8988T (cell line): ENCODE measurements at regions not wholly inside any gene's neighbourhood (a gene's known extent, or its start where the extent isn't known, plus 50 kb on each side); places are given as distances from the start of the nearest gene placed in this dataset.

Experiments used
- DNase-seq: peaks from one replicate; pipeline ENCODE4 v3.0.0; 2011

DNA sequence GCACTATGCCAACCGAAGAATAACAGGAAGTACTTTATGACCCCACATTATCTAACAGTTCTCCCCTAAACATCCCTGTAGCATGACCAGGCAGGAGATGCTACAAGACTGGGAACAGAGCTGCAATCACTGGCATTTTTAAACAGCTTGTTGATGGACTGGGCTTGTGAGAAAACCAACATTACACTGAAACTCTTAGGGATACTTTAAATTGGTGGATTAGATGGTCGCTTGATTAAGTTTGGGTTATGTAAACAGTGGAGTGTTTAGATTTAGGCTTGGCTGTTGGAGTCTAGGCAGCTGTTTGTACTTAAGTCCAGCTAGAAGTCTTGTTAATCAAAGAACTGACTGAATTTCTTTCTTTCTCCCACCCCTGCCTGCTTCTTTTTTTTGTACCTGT is 234.1 kb upstream of the BMP2 start:
- DNase-seq = no peak

- DNase-seq = no peak
These were observed 236.6 kb upstream of the BMP2 start for GRCh38 chr20:6530779-6531315.

- DNase-seq = no peak
These were observed 237.2 kb upstream of the BMP2 start for GRCh38 chr20:6530254-6530653.

DNA sequence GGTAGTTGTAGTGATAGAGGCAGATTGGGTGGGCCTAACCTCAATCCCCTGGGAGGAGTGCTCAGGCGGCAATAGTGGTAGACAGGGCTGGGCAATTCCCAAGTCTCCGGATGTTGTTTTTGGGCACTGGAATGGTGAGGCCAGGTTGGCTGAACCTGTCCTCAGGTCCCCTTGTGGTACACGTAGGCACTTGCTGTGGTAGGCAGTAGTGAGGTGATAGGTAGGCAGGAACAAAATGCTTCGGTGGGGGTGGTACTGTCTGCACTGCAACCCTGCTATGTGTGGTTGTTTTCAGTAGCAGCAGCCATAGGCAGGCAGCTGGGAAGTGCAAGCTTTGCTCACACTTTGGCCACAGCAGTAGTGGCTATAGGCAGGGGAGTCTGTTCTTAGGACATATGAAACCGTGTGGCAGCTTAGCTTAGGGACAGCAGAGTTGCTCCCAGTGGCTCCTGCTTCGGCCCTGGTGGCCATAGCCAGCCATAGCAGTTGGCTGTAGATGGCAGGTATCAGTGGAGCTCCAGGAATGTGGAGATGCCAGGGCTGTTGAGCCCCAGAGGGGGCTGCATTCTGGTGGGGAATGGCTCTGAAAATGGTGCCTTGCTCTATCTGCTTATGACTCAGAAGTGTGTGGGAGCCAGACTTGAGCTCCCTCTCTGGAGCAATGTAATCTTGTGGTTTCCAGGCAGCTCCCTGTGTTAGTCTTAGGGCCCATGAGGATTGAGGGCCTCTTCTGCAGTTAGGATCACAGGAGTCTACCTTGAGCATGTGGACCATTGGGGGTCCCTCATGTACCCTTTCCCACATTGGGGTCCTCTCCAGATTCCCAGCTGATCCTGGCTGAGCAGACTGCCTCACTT is 241.8 kb upstream of the BMP2 start:
- no peak for DNase-seq

DNA sequence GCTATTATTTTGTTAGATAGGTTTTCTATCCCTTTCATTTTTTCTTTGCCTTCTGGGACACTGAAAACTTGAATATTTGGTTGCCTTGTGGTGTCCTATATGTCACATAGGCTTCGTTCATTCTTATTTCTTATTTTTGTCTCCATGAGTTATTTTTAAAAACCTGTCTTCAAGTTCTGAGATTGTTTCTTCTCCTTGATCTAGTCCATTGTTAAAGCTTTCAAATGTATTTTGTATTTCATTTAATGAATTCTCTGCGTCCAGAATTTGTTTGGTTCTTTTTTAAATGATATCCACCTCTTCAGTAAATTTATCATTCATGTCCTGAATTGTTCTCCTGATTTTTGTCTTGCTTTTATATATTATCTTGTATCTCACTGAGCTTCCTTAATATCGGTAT is 243.2 kb upstream of the BMP2 start:
- no peak for DNase-seq

DNA sequence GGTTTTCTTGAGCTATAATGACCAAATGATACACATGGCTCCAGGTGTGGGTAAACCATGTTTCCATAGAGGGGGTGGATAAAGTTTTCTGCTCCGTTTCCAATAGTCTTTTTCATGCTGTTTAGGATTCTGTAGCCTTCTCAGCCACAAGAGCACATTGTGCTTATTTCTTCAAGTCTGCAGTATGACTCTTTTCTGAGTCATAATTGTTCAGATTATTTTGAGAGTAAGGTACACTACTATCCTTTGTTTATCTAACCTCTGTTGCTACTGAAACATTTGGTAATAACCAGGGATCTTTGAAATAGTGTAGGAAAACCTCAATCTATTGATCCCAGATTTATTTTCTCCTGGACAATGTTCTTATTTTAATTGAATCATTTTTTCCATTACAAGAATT is 247.9 kb upstream of the BMP2 start:
- no peak for DNase-seq

GRCh38 chr20:6515261-6515660 is 252.2 kb upstream of the BMP2 start:
- DNase-seq = no peak

DNA sequence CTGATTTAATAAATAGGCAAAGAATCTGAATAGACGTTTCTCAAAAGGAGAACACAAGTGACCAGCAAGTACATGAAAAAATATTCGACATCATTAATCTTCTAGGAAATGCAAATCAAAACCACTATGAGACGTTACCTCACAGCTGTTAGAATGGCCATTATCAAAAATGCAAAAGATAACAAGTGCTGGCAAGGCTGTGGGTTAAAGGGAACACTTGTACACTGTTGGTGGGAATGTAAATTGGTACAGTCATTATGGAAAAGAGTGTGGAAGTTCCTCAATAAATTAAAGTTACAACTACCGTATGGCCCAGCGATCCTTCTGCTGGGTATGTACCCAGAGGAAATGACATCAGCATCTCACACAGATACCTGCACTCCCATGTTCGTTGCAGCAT is 253.9 kb upstream of the BMP2 start:
- DNase-seq = no peak

DNA sequence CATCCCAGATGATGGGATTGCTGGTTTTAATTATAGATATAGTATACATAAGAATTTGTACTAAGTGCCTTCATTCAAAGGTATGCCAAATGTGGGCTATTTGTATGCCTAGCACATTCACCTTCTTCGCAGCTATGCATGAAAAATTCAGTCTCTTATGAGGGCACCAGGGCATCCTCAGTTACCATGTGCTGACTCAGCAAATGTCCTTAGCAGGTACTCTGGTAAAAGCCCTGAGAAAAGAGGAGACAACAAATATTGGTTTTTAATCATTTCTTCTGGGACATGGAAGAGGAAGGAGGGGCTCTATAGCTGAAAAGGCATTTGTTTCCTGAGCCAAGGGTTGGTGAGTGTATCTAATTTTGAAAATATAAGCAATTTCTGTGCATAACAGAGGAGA is 258.1 kb upstream of the BMP2 start:
- no peak for DNase-seq

DNA sequence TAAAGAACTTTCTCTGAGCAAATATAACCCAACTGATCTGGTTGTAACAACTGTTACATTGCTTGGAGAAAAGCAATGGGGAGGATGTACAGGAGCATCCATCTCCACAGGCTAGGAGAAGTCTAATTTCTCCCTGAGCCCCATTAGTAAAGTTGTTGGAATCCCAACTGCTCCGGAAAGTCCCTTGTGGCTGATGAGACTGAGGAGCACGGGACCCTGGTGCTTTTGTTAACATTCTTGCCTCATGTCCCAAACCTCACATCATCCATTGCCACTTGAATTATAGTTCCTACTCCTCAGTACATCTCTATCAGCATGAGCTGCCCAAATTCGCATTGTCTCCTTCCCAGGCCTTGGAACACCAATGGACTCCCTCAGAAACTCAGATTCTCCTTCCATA is 260.6 kb upstream of the BMP2 start:
- DNase-seq = no peak

DNA sequence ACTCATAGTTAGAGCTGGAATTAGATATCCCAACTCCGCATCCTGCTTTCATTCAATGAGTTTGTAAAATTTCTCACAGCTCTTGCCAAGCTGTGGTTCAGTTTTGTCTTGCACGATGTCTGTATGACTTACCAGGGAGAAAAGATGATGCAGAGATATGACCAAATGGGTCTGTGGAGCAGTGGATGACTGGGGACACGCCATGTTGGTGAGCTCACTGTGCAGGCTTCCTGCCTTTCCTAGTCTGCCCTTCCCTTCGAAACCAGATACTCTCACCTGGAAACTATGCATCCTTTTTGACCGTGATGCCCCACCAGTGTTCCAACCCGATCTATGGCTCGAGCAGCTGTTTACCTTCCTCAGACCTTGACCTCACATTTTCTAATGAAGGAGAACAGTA is 262.7 kb upstream of the BMP2 start:
- DNase-seq = no peak

- DNase-seq = no peak
These were observed 263.3 kb upstream of the BMP2 start for GRCh38 chr20:6504179-6504578.

GRCh38 chr20:6502999-6503398 is 264.5 kb upstream of the BMP2 start:
- no peak for DNase-seq

GRCh38 chr20:6502219-6502618 is 265.3 kb upstream of the BMP2 start:
- no peak for DNase-seq

DNA sequence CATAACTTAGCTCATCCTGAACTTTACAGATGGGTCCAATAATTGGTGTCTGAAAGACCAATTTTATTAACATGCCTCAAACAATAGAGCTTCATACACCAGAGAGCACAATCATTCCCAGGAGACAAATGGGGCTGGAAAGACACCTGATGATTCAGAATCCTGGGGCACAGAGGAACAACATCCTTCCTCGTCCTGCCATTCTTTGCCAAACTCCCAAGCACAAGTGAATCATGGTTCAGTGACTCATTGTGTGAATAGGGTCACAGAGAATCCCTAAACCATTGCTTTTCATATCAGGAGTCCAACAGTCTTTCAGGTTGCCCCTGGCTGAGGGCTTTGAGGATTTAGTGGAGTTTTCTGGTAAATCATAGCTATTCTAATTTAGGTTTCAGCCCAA is 266.4 kb upstream of the BMP2 start:
- peak; percentile 11 for DNase-seq

- no peak for DNase-seq
These were observed 267.9 kb upstream of the BMP2 start for GRCh38 chr20:6499566-6499965.

- no peak for DNase-seq
These were observed 270.6 kb upstream of the BMP2 start for GRCh38 chr20:6496874-6497273.

- DNase-seq = no peak
These were observed 271.6 kb upstream of the BMP2 start for GRCh38 chr20:6495907-6496306.

- no peak for DNase-seq
These were observed 275.0 kb upstream of the BMP2 start for GRCh38 chr20:6492271-6493055.

DNA sequence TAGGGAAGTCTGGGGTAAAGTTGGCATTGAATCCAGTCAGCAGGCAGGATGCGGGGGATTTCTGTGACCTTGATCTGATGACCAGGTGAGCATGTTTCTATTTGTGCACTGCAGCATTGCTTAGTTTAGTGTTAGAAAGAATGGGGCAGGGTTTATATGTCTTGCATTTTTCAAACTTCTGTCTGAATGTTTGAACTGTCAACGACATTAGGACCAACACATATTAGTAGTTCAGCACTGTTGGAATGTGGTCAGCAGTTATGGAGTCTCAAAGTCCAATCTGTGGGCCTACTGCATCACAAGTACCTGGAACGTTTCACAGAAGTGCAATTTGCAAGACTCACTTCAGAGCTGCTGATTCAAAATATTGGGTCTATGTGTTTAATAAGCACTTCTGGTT is 276.6 kb upstream of the BMP2 start:
- DNase-seq = no peak

- DNase-seq = no peak
These were observed 277.9 kb upstream of the BMP2 start for GRCh38 chr20:6489361-6490171.

DNA sequence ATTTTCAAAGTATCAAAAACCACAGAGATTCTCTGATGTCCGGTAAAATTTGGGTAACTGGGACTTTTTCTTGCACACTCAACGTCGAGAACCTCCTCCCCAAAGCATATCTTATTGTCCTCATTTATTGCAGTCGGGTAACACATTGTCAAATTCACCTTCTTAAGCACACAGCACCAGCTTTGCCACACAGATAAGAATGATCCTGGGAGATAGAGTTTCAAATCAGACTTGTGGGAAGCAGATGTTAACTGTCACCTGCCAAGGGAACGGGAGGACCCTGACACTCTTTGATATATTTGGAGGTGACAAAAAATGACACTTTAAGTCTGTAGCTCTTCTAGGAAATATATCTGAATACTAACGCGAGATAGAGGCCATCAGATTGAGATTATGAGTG is 282.1 kb upstream of the BMP2 start:
- no peak for DNase-seq

DNA sequence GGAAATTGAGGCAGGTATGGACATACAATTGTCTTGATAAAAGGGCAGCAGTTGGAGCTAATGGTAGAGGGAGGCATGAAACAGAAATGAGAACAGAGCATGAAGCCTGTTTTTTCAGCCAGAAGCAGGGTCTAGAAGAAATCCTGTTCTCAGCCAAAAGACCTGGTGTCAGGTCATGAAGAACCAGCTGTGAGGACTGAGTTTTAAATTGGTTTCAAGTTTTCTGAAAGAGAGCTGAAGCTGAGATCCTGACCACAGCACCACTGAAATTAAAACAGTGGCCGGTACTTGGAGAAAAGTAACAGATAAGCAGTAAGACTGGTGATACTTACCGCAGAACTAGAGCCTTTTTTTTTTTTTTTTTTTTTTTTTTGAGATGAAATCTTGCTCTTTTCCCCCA is 283.8 kb upstream of the BMP2 start:
- no peak for DNase-seq
